H9 (cell line): ENCODE measurements at regions not wholly inside any gene's neighbourhood (a gene's known extent, or its start where the extent isn't known, plus 50 kb on each side); places are given as distances from the start of the nearest gene placed in this dataset.

ENCODE experiments used
- DNase-seq: peaks from one replicate; pipeline ENCODE4 v3.0.0-alpha.2; 2017
- H2AFZ ChIP-seq: one replicate; pipeline ENCODE4 v1.6.1; 2013; ENCODE audit warnings: mild to moderate bottlenecking, low read length, control low read depth, moderate library complexity
- H2AK5ac ChIP-seq: 2 replicates; pipeline ENCODE4 v1.6.1; 2013; ENCODE audit warnings: low read length, control low read depth, mixed read lengths; ENCODE audit not compliant: insufficient read length
- H2BK120ac ChIP-seq: one replicate; pipeline ENCODE4 v1.6.1; 2013; ENCODE audit warnings: low read depth, mild to moderate bottlenecking, low read length, control low read depth, inconsistent platforms; ENCODE audit not compliant: poor library complexity, severe bottlenecking
- H2BK12ac ChIP-seq: 2 replicates; pipeline ENCODE4 v1.6.1; 2013; ENCODE audit warnings: low read length, control low read depth, mixed read lengths, low read depth; ENCODE audit not compliant: insufficient read length
- H2BK15ac ChIP-seq: 2 replicates; pipeline ENCODE4 v1.6.1; 2013; ENCODE audit warnings: low read depth, low read length, control low read depth
- H2BK20ac ChIP-seq: one replicate; pipeline ENCODE4 v1.6.1; 2013; ENCODE audit warnings: low read depth, mild to moderate bottlenecking, low read length, control low read depth, inconsistent platforms; ENCODE audit not compliant: poor library complexity, severe bottlenecking
- H2BK5ac ChIP-seq: 2 replicates; pipeline ENCODE4 v1.6.1; 2013; ENCODE audit warnings: low read length, control low read depth, mixed read lengths; ENCODE audit not compliant: insufficient read length
- H3K14ac ChIP-seq: 2 replicates; pipeline ENCODE4 v1.6.1; 2013; ENCODE audit warnings: low read length, control low read depth; ENCODE audit not compliant: insufficient read depth
- H3K18ac ChIP-seq: 2 replicates; pipeline ENCODE4 v1.6.1; 2013; ENCODE audit warnings: low read depth, mild to moderate bottlenecking, mixed read lengths, low read length, control low read depth; ENCODE audit not compliant: insufficient read length
- H3K23ac ChIP-seq: 2 replicates; pipeline ENCODE4 v1.6.1; 2013; ENCODE audit warnings: low read length, control low read depth, mixed read lengths, low read depth; ENCODE audit not compliant: insufficient read length
- H3K23me2 ChIP-seq: 2 replicates; pipeline ENCODE4 v1.6.1; 2013; ENCODE audit warnings: low read depth, mild to moderate bottlenecking, mixed read lengths, low read length, control low read depth; ENCODE audit not compliant: insufficient read length, poor library complexity, severe bottlenecking
- H3K27ac ChIP-seq: 2 replicates; pipeline ENCODE4 v1.5.1; 2013; ENCODE audit warnings: low read length, control low read depth, mixed read lengths, low read depth; ENCODE audit not compliant: insufficient read length
- H3K27me3 ChIP-seq: 2 replicates; pipeline ENCODE4 v1.6.1; 2013; ENCODE audit warnings: low read length, control low read depth, inconsistent platforms; ENCODE audit not compliant: insufficient read depth
- H3K4ac ChIP-seq: 2 replicates; pipeline ENCODE4 v1.6.1; 2013; ENCODE audit warnings: low read depth, mild to moderate bottlenecking, control low read depth, inconsistent platforms, low read length, moderate library complexity
- H3K4me1 ChIP-seq: 2 replicates; pipeline ENCODE4 v1.6.1; 2013; ENCODE audit warnings: low read length, control low read depth, inconsistent platforms; ENCODE audit not compliant: insufficient read depth
- H3K4me2 ChIP-seq: 2 replicates; pipeline ENCODE4 v1.6.1; 2013; ENCODE audit warnings: low read length, control low read depth, mixed read lengths; ENCODE audit not compliant: insufficient read length, insufficient read depth
- H3K56ac ChIP-seq: 2 replicates; pipeline ENCODE4 v1.6.1; 2013; ENCODE audit warnings: low read depth, mild to moderate bottlenecking, mixed read lengths, low read length, control low read depth; ENCODE audit not compliant: insufficient read length
- H3K79me1 ChIP-seq: 2 replicates; pipeline ENCODE4 v1.6.1; 2013; ENCODE audit warnings: low read depth, mild to moderate bottlenecking, moderate library complexity, low read length, control low read depth, inconsistent platforms; ENCODE audit not compliant: insufficient read depth, poor library complexity, severe bottlenecking
- H3K79me2 ChIP-seq: 2 replicates; pipeline ENCODE4 v1.6.1; 2013; ENCODE audit warnings: low read length, control low read depth, inconsistent platforms; ENCODE audit not compliant: insufficient read depth
- H3K9ac ChIP-seq: 2 replicates; pipeline ENCODE4 v1.6.1; 2013; ENCODE audit warnings: low read length, control low read depth, mixed read lengths; ENCODE audit not compliant: insufficient read length; ENCODE audit errors: extremely low read depth
- H3K9me3 ChIP-seq: one replicate; pipeline ENCODE4 v1.6.1; 2013; ENCODE audit warnings: low read depth, low read length, inconsistent platforms; ENCODE audit not compliant: control insufficient read depth
- H3T11ph ChIP-seq: one replicate; pipeline ENCODE4 v1.6.1; 2013; ENCODE audit warnings: mild to moderate bottlenecking, low read length, control low read depth, inconsistent platforms
- H4K20me1 ChIP-seq: one replicate; pipeline ENCODE4 v1.6.1; 2013; ENCODE audit not compliant: control insufficient read depth, insufficient read length, insufficient read depth
- H4K5ac ChIP-seq: 2 replicates; pipeline ENCODE4 v1.6.1; 2013; ENCODE audit warnings: low read depth, mild to moderate bottlenecking, mixed read lengths, low read length, control low read depth; ENCODE audit not compliant: insufficient read length
- H4K8ac ChIP-seq: replicated peaks from 2 replicates; pipeline ENCODE4 v1.6.1; 2013; ENCODE audit warnings: low read length, control low read depth, mixed read lengths, low read depth; ENCODE audit not compliant: insufficient read length
- H4K91ac ChIP-seq: 2 replicates; pipeline ENCODE4 v1.6.1; 2013; ENCODE audit warnings: low read depth, mild to moderate bottlenecking, moderate library complexity, mixed read lengths, low read length, control low read depth; ENCODE audit not compliant: insufficient read length
- H3K27ac Mint-ChIP-seq, 3 experiments: 2 replicates in 2 of 3; 3 replicates in 1 of 3; pipeline ENCODE4 v1.8.0; 2020 to 2021; ENCODE audit warnings: mixed read lengths in 3 of 3, mild to moderate bottlenecking in 1 of 3, moderate library complexity in 1 of 3
- H3K27me3 Mint-ChIP-seq: 2 replicates; pipeline ENCODE4 v1.8.0; 2021; ENCODE audit warnings: low read depth, mild to moderate bottlenecking, moderate library complexity, mixed read lengths
- H3K36me3 Mint-ChIP-seq, 3 experiments: 2 replicates in 2 of 3; 3 replicates in 1 of 3; pipeline ENCODE4 v1.8.0; 2020 to 2021; ENCODE audit warnings: low read depth in 3 of 3, mixed read lengths in 3 of 3; ENCODE audit not compliant: insufficient read depth in 1 of 3
- H3K4me1 Mint-ChIP-seq, 2 experiments: 2 replicates each; pipeline ENCODE4 v1.8.0; 2020; ENCODE audit warnings: mixed read lengths in 2 of 2
- H3K4me3 Mint-ChIP-seq, 2 experiments: 2 replicates in 1 of 2; 3 replicates in 1 of 2; pipeline ENCODE4 v1.8.0; 2020 to 2021; ENCODE audit warnings: mild to moderate bottlenecking in 2 of 2, mixed read lengths in 2 of 2, moderate library complexity in 1 of 2
- H3K9me3 Mint-ChIP-seq, 2 experiments: 2 replicates in 1 of 2; 3 replicates in 1 of 2; pipeline ENCODE4 v1.8.0; 2020; ENCODE audit warnings: mild to moderate bottlenecking in 2 of 2, mixed read lengths in 2 of 2, moderate library complexity in 1 of 2
- WGBS: extraction: QIAGEN DNeasy Blood & Tissue Kit; methylation state at CpG from one replicate; pipeline ENCODE4 v1.1.7; 2013; ENCODE audit warnings: missing lambda C conversion rate, low lambda C conversion rate, mixed read lengths; ENCODE audit not compliant: insufficient read length; ENCODE audit errors: extremely low coverage; 5-methylcytosine and 5-hydroxymethylcytosine counted together
- TF ChIP-seq, protein P1 (sequence below): fragments of 200-600 bp; sonication (generic); conservative IDR thresholded peaks from 3 replicates; pipeline ENCODE4 v1.8.0; 2021; ENCODE audit warnings: antibody characterized with exemption, mild to moderate bottlenecking

GRCh38 chr4:52535793-52536192, 123.3 kb downstream of the USP46 start:
- Histone ChIP-seq H2BK12ac (no peak overlapping the region), H3T11ph (no peak overlapping the region), H3K4me2 (no peak overlapping the region), H2AK5ac (no peak overlapping the region), H3K79me1 (no peaks in the 10 kb centered on the region), H3K23me2 (no peaks in the 10 kb centered on the region), H3K56ac (no peak overlapping the region), H3K9me3 (no peaks in the 10 kb centered on the region), H2BK120ac (no peak overlapping the region), H3K79me2 (no peaks in the 10 kb centered on the region), H3K14ac (no peak overlapping the region), H4K8ac (no peak overlapping the region), H4K20me1 (no peaks in the 10 kb centered on the region), H3K18ac (no peak overlapping the region), H3K27me3 (no peaks in the 10 kb centered on the region), H4K91ac (no peak overlapping the region), H2AFZ (no peak overlapping the region), H3K4me1 (no peaks in the 10 kb centered on the region), H3K23ac (no peak overlapping the region), H2BK20ac (no peak overlapping the region), H3K4ac (no peak overlapping the region), H4K5ac (no peak overlapping the region), H3K9ac (no peak overlapping the region), H3K27ac (no peak overlapping the region), H2BK5ac (no peak overlapping the region), H2BK15ac (no peak overlapping the region)
- Mint-ChIP-seq H3K4me3 (no peak overlapping the region), H3K27me3 (no peaks in the 10 kb centered on the region; the same call in 1 of the 2 replicates), H3K27ac (no peak overlapping the region), H3K9me3 (peaks cover 15 to 20% of the 10 kb centered on the region in 2 experiments), H3K36me3 (peaks cover 3 to 24% (median 4%) of the 10 kb centered on the region in 3 experiments; a peak in 6 of 7 replicates), H3K4me1 (peaks cover 5 to 7% of the 10 kb centered on the region in 2 experiments)
- no CpG with 5 or more reads among the region's 5 CpGs for WGBS
- DNase-seq, result no peak
- TF ChIP-seq, protein P1, sequence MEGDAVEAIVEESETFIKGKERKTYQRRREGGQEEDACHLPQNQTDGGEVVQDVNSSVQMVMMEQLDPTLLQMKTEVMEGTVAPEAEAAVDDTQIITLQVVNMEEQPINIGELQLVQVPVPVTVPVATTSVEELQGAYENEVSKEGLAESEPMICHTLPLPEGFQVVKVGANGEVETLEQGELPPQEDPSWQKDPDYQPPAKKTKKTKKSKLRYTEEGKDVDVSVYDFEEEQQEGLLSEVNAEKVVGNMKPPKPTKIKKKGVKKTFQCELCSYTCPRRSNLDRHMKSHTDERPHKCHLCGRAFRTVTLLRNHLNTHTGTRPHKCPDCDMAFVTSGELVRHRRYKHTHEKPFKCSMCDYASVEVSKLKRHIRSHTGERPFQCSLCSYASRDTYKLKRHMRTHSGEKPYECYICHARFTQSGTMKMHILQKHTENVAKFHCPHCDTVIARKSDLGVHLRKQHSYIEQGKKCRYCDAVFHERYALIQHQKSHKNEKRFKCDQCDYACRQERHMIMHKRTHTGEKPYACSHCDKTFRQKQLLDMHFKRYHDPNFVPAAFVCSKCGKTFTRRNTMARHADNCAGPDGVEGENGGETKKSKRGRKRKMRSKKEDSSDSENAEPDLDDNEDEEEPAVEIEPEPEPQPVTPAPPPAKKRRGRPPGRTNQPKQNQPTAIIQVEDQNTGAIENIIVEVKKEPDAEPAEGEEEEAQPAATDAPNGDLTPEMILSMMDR, result no peak
